ENCODE measurements at regions not wholly inside any gene's neighbourhood (a gene's known extent, or its start where the extent isn't known, plus 50 kb on each side); places are given as distances from the start of the nearest gene placed in this dataset.

DNA sequence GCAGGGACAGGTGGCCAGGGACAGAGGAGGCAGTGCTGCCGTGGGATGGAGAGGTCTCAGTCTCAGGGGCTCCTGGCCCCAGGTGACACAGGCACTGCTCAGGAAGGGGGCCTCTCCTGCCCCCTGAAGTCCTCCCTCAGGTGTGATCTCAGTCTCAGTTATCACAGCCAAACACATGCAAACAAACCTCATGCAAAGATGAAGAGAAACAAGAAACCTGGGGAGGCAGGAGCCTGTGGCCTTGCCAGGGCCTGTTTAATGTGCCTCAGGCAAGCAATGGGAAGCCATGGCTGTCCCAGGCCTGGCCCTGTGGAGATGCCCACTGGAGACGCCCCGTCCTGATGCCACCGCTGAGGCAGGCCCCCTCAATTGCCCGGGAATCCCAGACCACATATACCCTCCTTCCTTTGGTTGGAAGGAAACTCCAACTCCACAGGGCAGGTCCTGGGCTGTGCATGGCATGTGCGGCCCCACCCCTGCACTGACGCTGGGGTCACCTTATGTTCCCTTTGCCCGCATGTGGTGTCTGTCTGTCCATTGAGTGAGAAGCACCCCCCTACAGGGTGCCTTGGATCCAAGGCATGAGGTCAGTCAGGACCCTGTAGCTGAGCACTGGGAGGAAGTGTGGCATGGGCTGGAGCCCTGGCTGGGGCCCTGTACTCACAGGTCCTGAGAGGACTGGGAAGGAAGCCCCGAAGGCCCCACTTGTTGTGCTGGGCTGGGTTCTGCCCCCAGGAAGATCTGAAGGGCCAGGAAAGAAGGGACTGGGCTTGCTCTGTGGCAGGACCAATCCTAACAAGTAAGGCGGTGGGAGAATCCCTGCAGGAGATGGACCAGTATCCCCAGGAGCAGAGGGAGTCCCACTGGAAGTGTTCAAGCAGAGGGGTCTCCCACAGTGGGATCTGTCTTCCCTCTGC lies 68.8 kb upstream of the RAB6C start:
- H3K27me3 ChIP-seq = no peaks in the 10 kb centered on the region
- TF ChIP-seq POLR2A (IDR thresholded peaks at IDR 0.05) = no peak
- TF ChIP-seq, protein P1, sequence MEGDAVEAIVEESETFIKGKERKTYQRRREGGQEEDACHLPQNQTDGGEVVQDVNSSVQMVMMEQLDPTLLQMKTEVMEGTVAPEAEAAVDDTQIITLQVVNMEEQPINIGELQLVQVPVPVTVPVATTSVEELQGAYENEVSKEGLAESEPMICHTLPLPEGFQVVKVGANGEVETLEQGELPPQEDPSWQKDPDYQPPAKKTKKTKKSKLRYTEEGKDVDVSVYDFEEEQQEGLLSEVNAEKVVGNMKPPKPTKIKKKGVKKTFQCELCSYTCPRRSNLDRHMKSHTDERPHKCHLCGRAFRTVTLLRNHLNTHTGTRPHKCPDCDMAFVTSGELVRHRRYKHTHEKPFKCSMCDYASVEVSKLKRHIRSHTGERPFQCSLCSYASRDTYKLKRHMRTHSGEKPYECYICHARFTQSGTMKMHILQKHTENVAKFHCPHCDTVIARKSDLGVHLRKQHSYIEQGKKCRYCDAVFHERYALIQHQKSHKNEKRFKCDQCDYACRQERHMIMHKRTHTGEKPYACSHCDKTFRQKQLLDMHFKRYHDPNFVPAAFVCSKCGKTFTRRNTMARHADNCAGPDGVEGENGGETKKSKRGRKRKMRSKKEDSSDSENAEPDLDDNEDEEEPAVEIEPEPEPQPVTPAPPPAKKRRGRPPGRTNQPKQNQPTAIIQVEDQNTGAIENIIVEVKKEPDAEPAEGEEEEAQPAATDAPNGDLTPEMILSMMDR (IDR thresholded peaks at IDR 0.05) = no peak
- no peaks in the 10 kb centered on the region for H3K4me1 ChIP-seq
- H3K4me3 ChIP-seq = no peak overlapping the region
- peak; percentile 2 for DNase-seq
- H3K9me3 ChIP-seq = no peaks in the 10 kb centered on the region
- intact Hi-C loops (cut with DNase I; ENCODE audit: low total_unique reads) = no loop called here
- H3K27ac ChIP-seq = no peak overlapping the region
- WGBS, 2 donors = 78 to 84% methylated on average over 6 to 10 of the region's 10 CpGs
- H3K36me3 ChIP-seq (ENCODE audit: low read depth, missing control alignments) = no peaks in the 10 kb centered on the region

DNA sequence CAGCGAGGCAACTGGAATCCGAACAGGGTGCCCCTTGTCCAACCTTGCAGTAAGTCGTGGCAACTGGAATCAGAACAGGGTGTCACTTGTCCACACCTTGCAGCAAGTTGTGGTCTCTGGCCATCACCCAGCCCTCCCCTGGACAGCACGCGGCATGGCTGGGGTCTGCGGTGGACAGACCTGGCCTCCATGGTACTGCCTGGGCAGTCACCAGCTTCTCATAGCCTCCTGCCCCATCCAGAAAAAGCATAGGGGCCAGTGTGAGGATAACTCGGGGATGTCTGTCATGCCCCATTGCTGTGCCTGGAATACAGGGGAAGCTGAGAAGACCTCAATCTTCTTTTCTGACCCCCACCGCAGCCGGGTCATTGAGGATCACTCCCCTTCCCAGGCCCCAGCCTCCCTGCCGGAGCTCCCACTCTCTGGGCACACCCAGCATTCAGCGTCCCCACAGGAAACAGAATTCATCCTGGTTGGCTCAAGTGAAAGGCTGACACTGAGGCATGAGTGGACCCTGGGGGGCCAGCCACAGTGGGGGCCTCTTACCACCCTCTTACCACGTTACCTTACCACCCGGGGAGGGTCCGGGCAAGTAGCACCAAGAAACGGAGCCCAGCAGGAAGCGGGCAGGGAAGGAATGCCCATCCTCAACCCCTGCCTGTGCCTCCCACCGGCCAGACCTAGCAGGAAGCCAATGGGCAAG lies 68.0 kb upstream of the RAB6C start:
- no peak for DNase-seq
- H3K36me3 ChIP-seq (ENCODE audit: low read depth, missing control alignments) = no peaks in the 10 kb centered on the region
- no peak overlapping the region for H3K4me3 ChIP-seq
- WGBS, 2 donors = 86 to 90% methylated on average over 15 to 17 of the region's 17 CpGs
- H3K4me1 ChIP-seq = no peaks in the 10 kb centered on the region
- TF ChIP-seq, protein P1 (IDR thresholded peaks at IDR 0.05) = no peak
- no peak for TF ChIP-seq POLR2A (IDR thresholded peaks at IDR 0.05)
- H3K27ac ChIP-seq = no peak overlapping the region
- intact Hi-C loops (cut with DNase I; ENCODE audit: low total_unique reads) = no loop called here
- H3K9me3 ChIP-seq = no peaks in the 10 kb centered on the region
- no peaks in the 10 kb centered on the region for H3K27me3 ChIP-seq

DNA sequence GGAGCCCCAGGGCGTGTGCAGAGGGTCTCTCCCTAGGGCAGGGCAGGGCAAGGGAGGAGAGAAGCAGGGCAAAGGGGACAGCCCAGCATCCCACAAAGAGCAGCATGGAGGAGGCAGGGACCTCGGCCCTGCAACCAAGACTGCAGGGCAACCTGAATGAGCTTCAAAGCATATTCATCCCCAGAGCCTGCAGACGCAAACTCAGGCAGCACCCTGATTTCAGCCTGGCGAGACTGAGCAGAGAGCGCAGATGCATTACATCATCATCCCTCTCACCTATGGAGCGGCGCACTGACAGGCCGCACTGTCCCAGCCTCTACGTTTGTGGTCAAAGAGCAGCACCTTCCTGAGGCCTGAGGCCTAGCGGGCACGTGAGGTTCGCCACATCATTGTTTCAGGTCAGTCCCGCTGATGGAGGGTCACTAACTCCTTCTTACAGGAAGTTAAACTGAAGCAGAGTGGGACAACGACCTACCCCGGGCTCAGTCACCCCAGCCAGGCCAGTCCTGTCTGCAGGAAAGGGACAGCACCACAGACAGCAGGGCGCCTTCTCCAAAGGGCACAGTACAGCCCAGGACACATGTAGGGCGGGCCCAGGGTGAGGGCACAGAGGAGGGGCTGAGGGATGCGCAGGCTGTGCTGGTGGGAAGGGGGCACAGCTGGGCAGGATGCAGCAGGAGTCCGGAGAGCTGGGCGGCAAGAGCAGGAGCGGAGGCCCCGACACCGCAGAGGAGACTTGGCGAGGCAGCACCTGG lies 67.2 kb upstream of the RAB6C start:
- H3K27me3 ChIP-seq = no peaks in the 10 kb centered on the region
- H3K4me3 ChIP-seq = no peak overlapping the region
- no peak overlapping the region for H3K27ac ChIP-seq
- TF ChIP-seq, protein P1 (IDR thresholded peaks at IDR 0.05) = no peak
- TF ChIP-seq POLR2A (IDR thresholded peaks at IDR 0.05) = no peak
- H3K9me3 ChIP-seq = no peaks in the 10 kb centered on the region
- no peaks in the 10 kb centered on the region for H3K4me1 ChIP-seq
- WGBS, 2 donors = 89 to 93% methylated on average over 13 to 24 of the region's 24 CpGs
- H3K36me3 ChIP-seq (ENCODE audit: low read depth, missing control alignments) = no peaks in the 10 kb centered on the region
- peak; percentile 4 for DNase-seq
- intact Hi-C loops (cut with DNase I; ENCODE audit: low total_unique reads) = no loop called here

DNA sequence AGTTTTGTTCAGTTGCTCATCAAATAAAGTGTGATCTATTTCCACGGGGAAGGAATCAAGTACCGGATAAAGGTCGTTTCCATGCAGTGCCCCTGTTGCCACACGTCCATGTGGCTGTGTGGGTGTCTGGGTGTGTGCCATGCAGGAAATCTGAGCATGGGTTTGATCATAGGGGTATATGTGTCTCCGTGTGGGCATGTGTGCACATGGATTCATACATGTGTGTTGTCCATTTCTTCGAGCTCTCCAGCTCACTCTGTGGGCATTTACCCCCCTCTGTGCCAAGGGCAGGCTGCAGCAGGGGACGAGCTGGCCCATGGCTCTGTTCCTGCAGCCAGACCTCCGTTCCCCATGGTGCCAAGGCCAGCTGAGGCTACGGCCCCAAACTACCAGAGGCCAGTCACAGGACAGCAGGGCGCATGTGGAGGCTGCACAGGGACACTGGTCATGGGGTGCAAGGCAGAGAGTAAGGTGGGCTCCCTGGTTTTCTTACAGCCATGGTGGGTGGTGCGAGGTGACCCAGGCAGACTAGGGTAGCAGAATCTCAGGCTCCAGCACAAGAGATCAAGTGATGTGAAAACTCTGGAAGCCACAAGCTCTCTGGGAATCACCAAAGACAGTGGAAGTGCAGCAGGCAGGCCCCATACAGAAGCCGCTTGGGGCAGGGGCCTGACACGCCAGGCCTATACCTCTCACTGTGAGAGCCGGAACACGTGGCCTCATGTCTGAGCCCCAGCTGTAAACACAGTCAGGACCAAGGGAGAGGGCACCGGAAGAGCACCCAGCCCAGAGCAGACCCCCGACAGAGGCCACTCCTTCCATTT lies 66.4 kb upstream of the RAB6C start:
- Histone ChIP-seq H3K36me3 (ENCODE audit: low read depth, missing control alignments) (no peaks in the 10 kb centered on the region), H3K27me3 (no peaks in the 10 kb centered on the region), H3K4me3 (no peak overlapping the region), H3K9me3 (no peaks in the 10 kb centered on the region), H3K4me1 (no peaks in the 10 kb centered on the region), H3K27ac (no peak overlapping the region)
- TF ChIP-seq, protein P1 (IDR thresholded peaks at IDR 0.05) = no peak
- TF ChIP-seq POLR2A (IDR thresholded peaks at IDR 0.05) = no peak
- intact Hi-C loops (cut with DNase I; ENCODE audit: low total_unique reads) = no loop called here
- DNase-seq = peak; percentile 5
- WGBS, 2 donors = 86 to 91% methylated on average over 12 to 17 of the region's 17 CpGs

Data from testis (tissue), 2 donors.